AG09319 (cell line): ENCODE measurements at regions not wholly inside any gene's neighbourhood (a gene's known extent, or its start where the extent isn't known, plus 50 kb on each side); places are given as distances from the start of the nearest gene placed in this dataset.

Source experiments
- DNase-seq: peaks from one replicate; pipeline ENCODE4 v3.0.0-alpha.2; 2010; ENCODE audit warnings: low read depth; ENCODE audit errors: extremely low read depth
- CTCF ChIP-seq: IDR thresholded peaks from 2 replicates; pipeline ENCODE4 v1.5.1; 2011; ENCODE audit warnings: low read depth, mild to moderate bottlenecking, inconsistent platforms, low read length, moderate library complexity

GRCh38 chr9:90140131-90140818, 502.3 kb downstream of the DIRAS2 start:
- TF ChIP-seq CTCF, result no peak
- no peak for DNase-seq

- TF ChIP-seq CTCF, result peak; percentile 49
- no peak for DNase-seq
Measured at GRCh38 chr9:90141723-90142122, 500.9 kb downstream of the DIRAS2 start.

- peak; percentile 8 for DNase-seq
- peak; percentile 36 for TF ChIP-seq CTCF
Measured at GRCh38 chr9:90142580-90142979, 500.0 kb downstream of the DIRAS2 start.

- no peak for DNase-seq
Measured at GRCh38 chr9:90147426-90147825, 495.2 kb downstream of the DIRAS2 start.

GRCh38 chr9:90156318-90156717, 486.3 kb downstream of the DIRAS2 start:
- DNase-seq, result no peak
- no peak for TF ChIP-seq CTCF

More at GRCh38 chr9:90147426-90147825, 495.2 kb downstream of the DIRAS2 start:
- no peak for TF ChIP-seq CTCF

GRCh38 chr9:90162326-90162725, 480.3 kb downstream of the DIRAS2 start:
- TF ChIP-seq CTCF, result no peak
- DNase-seq, result no peak

GRCh38 chr9:90162819-90163218, 479.8 kb downstream of the DIRAS2 start:
- DNase-seq, result no peak
- no peak for TF ChIP-seq CTCF
